ENCODE measurements at regions not wholly inside any gene's neighbourhood (a gene's known extent, or its start where the extent isn't known, plus 50 kb on each side); places are given as distances from the start of the nearest gene placed in this dataset.

GRCh38 chr5:54927097-54927746 is 58.2 kb downstream of the ESM1 start:
- in situ Hi-C loops (cut with MboI; ENCODE audit: low sequenced_read_pairs), result no loop called here

- in situ Hi-C loops (cut with MboI; ENCODE audit: low sequenced_read_pairs), result no loop called here
Observed at GRCh38 chr5:54924487-54924886, 60.9 kb downstream of the ESM1 start.

GRCh38 chr5:54917323-54917722 is 68.1 kb downstream of the ESM1 start:
- in situ Hi-C loops (cut with MboI; ENCODE audit: low sequenced_read_pairs), result no loop called here

GRCh38 chr5:54915466-54916027 is 69.8 kb downstream of the ESM1 start:
- in situ Hi-C loops (cut with MboI; ENCODE audit: low sequenced_read_pairs), result no loop called here

GRCh38 chr5:54912021-54912420 is 73.4 kb downstream of the ESM1 start:
- in situ Hi-C loops (cut with MboI; ENCODE audit: low sequenced_read_pairs), result no loop called here

GRCh38 chr5:54909911-54910870 is 75.2 kb downstream of the ESM1 start:
- in situ Hi-C loops (cut with MboI; ENCODE audit: low sequenced_read_pairs), result no loop called here

GRCh38 chr5:54908774-54909525 is 76.4 kb downstream of the ESM1 start:
- in situ Hi-C loops (cut with MboI; ENCODE audit: low sequenced_read_pairs), result no loop called here

GRCh38 chr5:54905942-54906537 is 79.4 kb downstream of the ESM1 start:
- in situ Hi-C loops (cut with MboI; ENCODE audit: low sequenced_read_pairs), result no loop called here

GRCh38 chr5:54905246-54905795 is 80.1 kb downstream of the ESM1 start:
- in situ Hi-C loops (cut with MboI; ENCODE audit: low sequenced_read_pairs), result no loop called here

GRCh38 chr5:54904425-54904824 is 81.0 kb downstream of the ESM1 start:
- in situ Hi-C loops (cut with MboI; ENCODE audit: low sequenced_read_pairs), result no loop called here

- in situ Hi-C loops (cut with MboI; ENCODE audit: low sequenced_read_pairs), result no loop called here
Observed at GRCh38 chr5:54902791-54903473, 82.5 kb downstream of the ESM1 start.

- in situ Hi-C loops (cut with MboI; ENCODE audit: low sequenced_read_pairs), result no loop called here
Observed at GRCh38 chr5:54900984-54901725, 84.2 kb downstream of the ESM1 start.

- in situ Hi-C loops (cut with MboI; ENCODE audit: low sequenced_read_pairs), result no loop called here
Observed at GRCh38 chr5:54897001-54897400, 88.4 kb downstream of the ESM1 start.

GRCh38 chr5:54895816-54896341 is 89.5 kb downstream of the ESM1 start:
- in situ Hi-C loops (cut with MboI; ENCODE audit: low sequenced_read_pairs), result no loop called here

- in situ Hi-C loops (cut with MboI; ENCODE audit: low sequenced_read_pairs), result no loop called here
Observed at GRCh38 chr5:54894957-54895815, 90.2 kb downstream of the ESM1 start.

GRCh38 chr5:54889826-54890225 is 95.6 kb downstream of the ESM1 start:
- in situ Hi-C loops (cut with MboI; ENCODE audit: low sequenced_read_pairs), result no loop called here

GRCh38 chr5:54887663-54888062 is 97.7 kb downstream of the ESM1 start:
- in situ Hi-C loops (cut with MboI; ENCODE audit: low sequenced_read_pairs), result no loop called here

- in situ Hi-C loops (cut with MboI; ENCODE audit: low sequenced_read_pairs), result no loop called here
Observed at GRCh38 chr5:54886866-54887265, 98.5 kb downstream of the ESM1 start.

Data from HL-60/S4 treated with retinoic acid at 250 ng/mL for 4 days and 3 days (cell line).